Uterus (tissue), 2 donors: ENCODE measurements at regions not wholly inside any gene's neighbourhood (a gene's known extent, or its start where the extent isn't known, plus 50 kb on each side); places are given as distances from the start of the nearest gene placed in this dataset.

ENCODE experiments used
- POLR2A ChIP-seq, 2 donors: fragments of 450-650 bp; IDR thresholded peaks; one replicate each; pipeline ENCODE4 v1.6.1; 2016; ENCODE audit warnings: antibody characterized with exemption in 2 of 2, mild to moderate bottlenecking in 1 of 2, moderate library complexity in 1 of 2
- TF ChIP-seq, protein P1 (sequence below), 4 experiments: fragments of 200-600 bp in 2 of 4; fragments of 450-650 bp in 2 of 4; sonication (generic) in 2 of 4; IDR thresholded peaks; one replicate each; pipeline ENCODE4 v1.5.1; 2016 to 2019; ENCODE audit warnings: antibody characterized with exemption in 4 of 4, mild to moderate bottlenecking in 2 of 4, moderate library complexity in 1 of 4

DNA sequence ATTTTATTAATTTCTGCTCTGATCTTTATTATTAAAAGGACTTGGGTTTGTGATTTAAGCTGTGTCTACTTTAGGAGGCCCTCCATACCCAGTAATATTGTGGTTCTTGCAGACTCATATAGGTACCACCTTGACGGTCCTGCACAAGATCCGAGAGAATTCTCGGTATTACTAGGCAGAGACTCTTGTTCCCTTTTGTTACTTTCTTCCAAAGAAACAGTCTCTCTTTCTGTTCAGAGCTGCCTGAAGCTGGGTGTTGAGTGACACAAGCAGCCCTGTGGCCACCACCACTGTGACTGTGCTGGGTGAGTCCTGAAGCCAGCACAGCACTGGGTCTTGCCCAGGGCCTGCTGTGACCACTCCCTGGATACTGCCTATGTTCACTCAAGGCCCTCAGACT lies 666.6 kb downstream of the SEMA5A start:
- TF ChIP-seq, protein P1, sequence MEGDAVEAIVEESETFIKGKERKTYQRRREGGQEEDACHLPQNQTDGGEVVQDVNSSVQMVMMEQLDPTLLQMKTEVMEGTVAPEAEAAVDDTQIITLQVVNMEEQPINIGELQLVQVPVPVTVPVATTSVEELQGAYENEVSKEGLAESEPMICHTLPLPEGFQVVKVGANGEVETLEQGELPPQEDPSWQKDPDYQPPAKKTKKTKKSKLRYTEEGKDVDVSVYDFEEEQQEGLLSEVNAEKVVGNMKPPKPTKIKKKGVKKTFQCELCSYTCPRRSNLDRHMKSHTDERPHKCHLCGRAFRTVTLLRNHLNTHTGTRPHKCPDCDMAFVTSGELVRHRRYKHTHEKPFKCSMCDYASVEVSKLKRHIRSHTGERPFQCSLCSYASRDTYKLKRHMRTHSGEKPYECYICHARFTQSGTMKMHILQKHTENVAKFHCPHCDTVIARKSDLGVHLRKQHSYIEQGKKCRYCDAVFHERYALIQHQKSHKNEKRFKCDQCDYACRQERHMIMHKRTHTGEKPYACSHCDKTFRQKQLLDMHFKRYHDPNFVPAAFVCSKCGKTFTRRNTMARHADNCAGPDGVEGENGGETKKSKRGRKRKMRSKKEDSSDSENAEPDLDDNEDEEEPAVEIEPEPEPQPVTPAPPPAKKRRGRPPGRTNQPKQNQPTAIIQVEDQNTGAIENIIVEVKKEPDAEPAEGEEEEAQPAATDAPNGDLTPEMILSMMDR (IDR thresholded peaks at IDR 0.05) = no peak
- TF ChIP-seq POLR2A (IDR thresholded peaks at IDR 0.05) = no peak
